ENCODE measurements at regions not wholly inside any gene's neighbourhood (a gene's known extent, or its start where the extent isn't known, plus 50 kb on each side); places are given as distances from the start of the nearest gene placed in this dataset.
"Not testable (repeated sequence)": the region's sequence is repeated elsewhere in the genome, so short reads cannot be mapped to it uniquely, and the experiment has no call there.

GRCh38 chr15:45794712-45795439 is 160.0 kb downstream of the SQOR start:
- H3K36me3 Mint-ChIP-seq: no peaks in the 10 kb centered on the region
- H3K27ac Mint-ChIP-seq: no peak overlapping the region
- H3K27me3 Mint-ChIP-seq: peaks cover 10% of the 10 kb centered on the region
- no peak overlapping the region for H3K4me3 Mint-ChIP-seq
- no peaks in the 10 kb centered on the region for H3K9me3 Mint-ChIP-seq (ENCODE audit: low read depth)
- H3K4me1 Mint-ChIP-seq (ENCODE audit: low read depth): no peaks in the 10 kb centered on the region

- Mint-ChIP-seq H3K36me3 (no peaks in the 10 kb centered on the region), H3K27me3 (peaks cover 10% of the 10 kb centered on the region), H3K4me1 (ENCODE audit: low read depth) (no peaks in the 10 kb centered on the region), H3K27ac (no peak overlapping the region), H3K9me3 (ENCODE audit: low read depth) (no peaks in the 10 kb centered on the region), H3K4me3 (no peak overlapping the region)
These were observed 160.7 kb downstream of the SQOR start for GRCh38 chr15:45795440-45796069.

GRCh38 chr15:45796433-45796832 is 161.6 kb downstream of the SQOR start:
- no peaks in the 10 kb centered on the region for H3K36me3 Mint-ChIP-seq
- no peak overlapping the region for H3K27ac Mint-ChIP-seq
- no peaks in the 10 kb centered on the region for H3K4me1 Mint-ChIP-seq (ENCODE audit: low read depth)
- H3K27me3 Mint-ChIP-seq: peaks cover 10% of the 10 kb centered on the region
- H3K9me3 Mint-ChIP-seq (ENCODE audit: low read depth): no peaks in the 10 kb centered on the region
- no peak overlapping the region for H3K4me3 Mint-ChIP-seq

GRCh38 chr15:45799508-45799907 is 164.7 kb downstream of the SQOR start:
- Mint-ChIP-seq H3K4me3 (no peak overlapping the region), H3K4me1 (ENCODE audit: low read depth) (no peaks in the 10 kb centered on the region), H3K9me3 (ENCODE audit: low read depth) (no peaks in the 10 kb centered on the region), H3K27ac (no peak overlapping the region), H3K36me3 (no peaks in the 10 kb centered on the region), H3K27me3 (peaks cover 4% of the 10 kb centered on the region)

DNA sequence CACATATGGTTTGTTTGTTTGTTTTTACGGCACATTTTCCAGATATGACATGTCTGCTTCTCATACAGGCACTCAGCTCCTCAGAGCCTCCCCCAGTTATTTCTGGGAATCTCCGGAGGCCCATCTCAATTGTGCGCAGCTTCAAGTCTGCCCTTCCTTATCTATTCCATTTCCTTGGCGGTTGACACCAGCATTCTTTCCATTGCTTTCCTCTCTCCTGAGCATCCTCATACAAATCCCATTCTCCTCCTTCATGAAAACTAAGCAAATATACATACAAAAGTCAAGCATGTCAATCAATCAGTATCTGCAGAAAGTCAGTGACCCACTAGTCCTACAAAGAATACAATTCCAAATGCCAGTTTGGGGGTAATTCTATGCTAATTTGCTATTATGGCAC is 166.7 kb downstream of the SQOR start:
- no peaks in the 10 kb centered on the region for H3K36me3 Mint-ChIP-seq
- peaks cover 5% of the 10 kb centered on the region for H3K27me3 Mint-ChIP-seq
- no peaks in the 10 kb centered on the region for H3K9me3 Mint-ChIP-seq (ENCODE audit: low read depth)

DNA sequence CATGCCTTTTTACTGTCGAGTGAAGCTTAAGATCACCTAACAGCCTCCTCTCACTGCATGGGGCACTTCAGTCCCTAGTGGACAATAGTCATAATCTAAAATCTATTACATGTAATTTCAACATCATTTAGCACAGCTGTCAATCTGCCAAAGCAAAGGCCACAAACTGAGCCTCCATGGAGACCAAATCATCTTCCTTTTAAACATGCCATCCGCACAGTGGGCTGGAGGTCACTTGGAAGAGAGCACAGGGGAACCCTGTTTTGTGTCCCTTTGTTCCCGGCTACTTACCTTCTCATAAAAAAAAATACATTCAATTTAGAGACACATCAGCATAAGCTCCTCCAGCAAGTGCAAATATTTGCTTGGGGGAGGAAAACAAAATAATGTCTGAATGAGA is 167.3 kb downstream of the SQOR start:
- Mint-ChIP-seq H3K27ac (no peak overlapping the region), H3K36me3 (no peaks in the 10 kb centered on the region), H3K9me3 (ENCODE audit: low read depth) (no peaks in the 10 kb centered on the region), H3K4me1 (ENCODE audit: low read depth) (no peaks in the 10 kb centered on the region), H3K27me3 (peaks cover 5% of the 10 kb centered on the region), H3K4me3 (no peak overlapping the region)

More for the DNA sequence above, 166.7 kb downstream of the SQOR start:
- Mint-ChIP-seq H3K4me3 (no peak overlapping the region), H3K27ac (no peak overlapping the region), H3K4me1 (ENCODE audit: low read depth) (no peaks in the 10 kb centered on the region)

DNA sequence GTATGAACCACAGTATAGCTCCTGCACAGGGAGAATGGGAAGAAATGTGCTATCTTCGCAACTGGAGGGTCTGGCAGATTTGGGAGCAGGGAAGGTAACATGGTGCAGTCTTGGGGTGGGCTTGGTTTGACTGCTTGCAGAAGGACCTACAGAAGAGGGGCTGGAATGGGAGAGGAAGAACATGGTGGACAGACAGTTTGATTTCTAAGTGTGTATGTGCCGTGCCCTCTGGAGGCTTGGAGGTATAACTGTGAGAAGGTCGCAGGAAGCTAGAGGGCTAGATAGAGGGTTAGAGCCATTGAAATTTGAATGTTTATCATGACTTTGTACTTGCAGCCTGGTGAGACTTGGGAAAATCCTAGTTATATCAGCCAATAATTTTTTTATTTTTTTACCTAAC is 169.2 kb downstream of the SQOR start:
- Mint-ChIP-seq H3K9me3 (ENCODE audit: low read depth) (no peaks in the 10 kb centered on the region), H3K27me3 (peaks cover 8% of the 10 kb centered on the region), H3K4me1 (ENCODE audit: low read depth) (no peaks in the 10 kb centered on the region), H3K36me3 (no peaks in the 10 kb centered on the region), H3K4me3 (no peak overlapping the region), H3K27ac (no peak overlapping the region)

DNA sequence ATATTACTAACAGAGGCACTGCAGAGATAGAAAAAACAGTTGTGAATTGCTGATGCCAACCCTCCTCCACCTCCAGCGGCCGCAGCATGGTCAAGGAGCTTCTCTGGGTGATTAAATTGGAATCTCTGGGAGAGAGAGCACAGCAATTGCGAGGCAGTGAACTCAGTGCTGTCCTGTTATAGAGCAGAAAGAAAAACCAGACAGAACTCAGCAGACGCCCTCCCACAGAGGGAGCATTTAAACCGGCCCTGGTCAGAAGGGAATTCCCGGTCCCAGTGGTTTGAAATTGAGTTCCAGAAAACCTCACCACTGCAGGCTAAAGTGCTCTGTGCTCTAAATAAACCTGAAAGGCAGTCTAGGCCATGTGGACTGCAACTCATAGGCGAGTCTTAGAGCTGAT is 175.4 kb downstream of the SQOR start:
- H3K4me1 Mint-ChIP-seq (ENCODE audit: low read depth): no peaks in the 10 kb centered on the region
- no peaks in the 10 kb centered on the region for H3K36me3 Mint-ChIP-seq
- peaks cover 6% of the 10 kb centered on the region for H3K27me3 Mint-ChIP-seq

GRCh38 chr15:45812200-45812599 is 177.4 kb downstream of the SQOR start:
- no peaks in the 10 kb centered on the region for H3K4me1 Mint-ChIP-seq (ENCODE audit: low read depth)
- no peaks in the 10 kb centered on the region for H3K36me3 Mint-ChIP-seq
- peaks cover 4% of the 10 kb centered on the region for H3K9me3 Mint-ChIP-seq (ENCODE audit: low read depth)
- H3K27me3 Mint-ChIP-seq: peaks cover 5% of the 10 kb centered on the region
- H3K27ac Mint-ChIP-seq: no peak overlapping the region
- H3K4me3 Mint-ChIP-seq: no peak overlapping the region

More for the DNA sequence above, 175.4 kb downstream of the SQOR start:
- no peak overlapping the region for H3K27ac Mint-ChIP-seq
- no peaks in the 10 kb centered on the region for H3K9me3 Mint-ChIP-seq (ENCODE audit: low read depth)
- no peak overlapping the region for H3K4me3 Mint-ChIP-seq

DNA sequence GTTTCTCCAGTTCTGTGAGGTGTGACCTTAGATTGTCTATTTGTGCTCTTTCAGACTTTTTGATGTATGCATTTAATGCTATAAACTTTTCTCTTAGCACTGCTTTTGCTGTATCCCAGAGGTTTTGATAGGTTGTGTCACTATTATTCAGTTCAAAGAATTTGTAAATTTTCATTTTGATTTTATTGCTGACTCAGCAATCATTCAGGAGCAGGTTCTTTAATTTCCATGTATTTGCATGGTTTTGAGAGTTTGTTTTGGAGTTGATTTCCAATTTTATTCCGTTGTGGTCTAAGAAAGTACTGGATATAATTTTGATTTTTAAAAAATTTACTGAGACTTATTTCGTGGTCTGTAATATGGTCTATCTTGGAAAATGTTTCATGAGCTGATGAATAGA is 182.7 kb downstream of the SQOR start:
- not testable (repeated sequence) for H3K4me3 Mint-ChIP-seq; H3K4me1 Mint-ChIP-seq (ENCODE audit: low read depth)

GRCh38 chr15:45821390-45821789 is 186.6 kb downstream of the SQOR start:
- Mint-ChIP-seq H3K27ac (no peak overlapping the region), H3K4me3 (no peak overlapping the region), H3K9me3 (ENCODE audit: low read depth) (peaks cover 5% of the 10 kb centered on the region), H3K4me1 (ENCODE audit: low read depth) (no peaks in the 10 kb centered on the region), H3K36me3 (peaks cover 3% of the 10 kb centered on the region), H3K27me3 (peaks cover 17% of the 10 kb centered on the region)

More for the DNA sequence above, 182.7 kb downstream of the SQOR start:
- not testable (repeated sequence) for H3K27ac Mint-ChIP-seq; H3K36me3 Mint-ChIP-seq; H3K9me3 Mint-ChIP-seq (ENCODE audit: low read depth)
- H3K27me3 Mint-ChIP-seq: peaks cover 13% of the 10 kb centered on the region

DNA sequence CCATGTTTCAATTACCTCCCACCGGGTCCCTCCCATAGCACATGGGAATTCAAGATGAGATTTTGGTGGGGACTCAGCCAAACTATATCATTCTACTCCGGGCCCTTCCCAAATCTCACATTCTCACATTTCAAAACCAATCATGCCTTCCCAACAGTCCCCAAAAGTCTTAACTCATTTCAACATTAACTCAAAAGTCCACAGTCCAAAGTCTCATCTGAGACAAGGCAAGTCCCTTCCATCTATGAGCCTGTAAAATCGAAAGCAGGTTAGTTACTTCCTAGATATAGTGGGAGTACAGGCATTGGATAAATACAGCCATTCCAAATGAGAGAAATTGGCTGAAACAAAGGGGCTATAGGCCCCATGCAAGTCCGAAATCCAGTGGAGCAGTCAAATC is 188.1 kb downstream of the SQOR start:
- H3K27ac Mint-ChIP-seq; H3K9me3 Mint-ChIP-seq (ENCODE audit: low read depth); H3K36me3 Mint-ChIP-seq; H3K4me3 Mint-ChIP-seq; H3K4me1 Mint-ChIP-seq (ENCODE audit: low read depth): not testable (repeated sequence)
- peaks cover 19% of the 10 kb centered on the region for H3K27me3 Mint-ChIP-seq

GRCh38 chr15:45827275-45827674 is 192.4 kb downstream of the SQOR start:
- Mint-ChIP-seq H3K36me3 (peaks cover 3% of the 10 kb centered on the region), H3K4me1 (ENCODE audit: low read depth) (no peaks in the 10 kb centered on the region), H3K27ac (no peak overlapping the region), H3K27me3 (peaks cover 11% of the 10 kb centered on the region), H3K9me3 (ENCODE audit: low read depth) (peaks cover 2% of the 10 kb centered on the region), H3K4me3 (no peak overlapping the region)

GRCh38 chr15:45827766-45828165 is 192.9 kb downstream of the SQOR start:
- H3K4me3 Mint-ChIP-seq: no peak overlapping the region
- H3K36me3 Mint-ChIP-seq: peaks cover 3% of the 10 kb centered on the region
- peaks cover 2% of the 10 kb centered on the region for H3K9me3 Mint-ChIP-seq (ENCODE audit: low read depth)
- no peaks in the 10 kb centered on the region for H3K4me1 Mint-ChIP-seq (ENCODE audit: low read depth)
- H3K27me3 Mint-ChIP-seq: peaks cover 7% of the 10 kb centered on the region
- H3K27ac Mint-ChIP-seq: no peak overlapping the region

- no peak overlapping the region for H3K27ac Mint-ChIP-seq
- H3K4me1 Mint-ChIP-seq (ENCODE audit: low read depth): no peaks in the 10 kb centered on the region
- no peaks in the 10 kb centered on the region for H3K36me3 Mint-ChIP-seq
- peaks cover 2% of the 10 kb centered on the region for H3K9me3 Mint-ChIP-seq (ENCODE audit: low read depth)
- H3K27me3 Mint-ChIP-seq: peaks cover 4% of the 10 kb centered on the region
- H3K4me3 Mint-ChIP-seq: no peak overlapping the region
These were observed 194.7 kb downstream of the SQOR start for GRCh38 chr15:45829336-45830153.

Data from activated naive CD8-positive, alpha-beta T cell (primary cell).